Neuron (in vitro differentiated cells): ENCODE measurements at regions not wholly inside any gene's neighbourhood (a gene's known extent, or its start where the extent isn't known, plus 50 kb on each side); places are given as distances from the start of the nearest gene placed in this dataset.

ENCODE experiments used
- H2AFZ ChIP-seq: one replicate; pipeline ENCODE4 v1.6.1; 2013; ENCODE audit warnings: low read depth, mild to moderate bottlenecking, inconsistent platforms, low read length, moderate library complexity
- H3K27me3 ChIP-seq: one replicate; pipeline ENCODE4 v1.6.1; 2013; ENCODE audit warnings: low read length; ENCODE audit not compliant: insufficient read depth
- H3K36me3 ChIP-seq: one replicate; pipeline ENCODE4 v1.6.1; 2013; ENCODE audit warnings: low read length; ENCODE audit not compliant: insufficient read depth
- H3K4me1 ChIP-seq: one replicate; pipeline ENCODE4 v1.6.1; 2013; ENCODE audit warnings: low read length; ENCODE audit not compliant: insufficient read depth
- H3K4me3 ChIP-seq: 2 replicates; pipeline ENCODE4 v1.5.1; 2013; ENCODE audit warnings: mild to moderate bottlenecking, low read length, moderate library complexity
- H3K9me3 ChIP-seq: one replicate; pipeline ENCODE4 v1.6.1; 2013; ENCODE audit warnings: low read length

GRCh38 chr5:112647428-112647827 is 90.3 kb upstream of the APC start:
- no peaks in the 10 kb centered on the region for H3K27me3 ChIP-seq
- no peaks in the 10 kb centered on the region for H3K9me3 ChIP-seq
- no peaks in the 10 kb centered on the region for H3K36me3 ChIP-seq
- H2AFZ ChIP-seq = no peak overlapping the region
- H3K4me3 ChIP-seq = no peak overlapping the region
- no peaks in the 10 kb centered on the region for H3K4me1 ChIP-seq

DNA sequence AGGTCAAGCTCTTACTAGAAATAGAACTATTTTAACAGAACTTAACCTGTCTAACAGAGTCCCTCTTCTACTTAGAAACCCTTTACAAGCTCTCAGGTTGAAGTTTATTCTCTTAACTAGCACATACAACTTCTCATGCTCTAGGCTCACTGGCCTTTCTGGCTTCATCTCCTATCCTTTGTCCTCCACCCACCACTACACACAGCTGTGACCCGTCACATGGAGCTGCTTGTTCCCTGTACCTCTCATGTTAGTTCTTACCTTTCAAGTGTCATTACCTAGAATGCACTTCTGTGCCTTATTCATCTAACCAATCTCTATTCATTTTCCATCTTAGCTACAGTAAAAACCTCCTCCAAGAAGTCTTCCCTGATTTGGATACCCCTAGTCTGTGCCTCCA is 89.4 kb upstream of the APC start:
- no peaks in the 10 kb centered on the region for H3K4me1 ChIP-seq
- no peak overlapping the region for H2AFZ ChIP-seq
- H3K27me3 ChIP-seq = no peaks in the 10 kb centered on the region
- no peak overlapping the region for H3K4me3 ChIP-seq
- no peaks in the 10 kb centered on the region for H3K36me3 ChIP-seq
- H3K9me3 ChIP-seq = no peaks in the 10 kb centered on the region

GRCh38 chr5:112649882-112650281 is 87.8 kb upstream of the APC start:
- Histone ChIP-seq H2AFZ (no peak overlapping the region), H3K27me3 (no peaks in the 10 kb centered on the region), H3K36me3 (no peaks in the 10 kb centered on the region), H3K4me3 (no peak overlapping the region), H3K9me3 (no peaks in the 10 kb centered on the region), H3K4me1 (no peaks in the 10 kb centered on the region)

GRCh38 chr5:112653638-112654205 is 84.0 kb upstream of the APC start:
- Histone ChIP-seq H3K9me3 (no peaks in the 10 kb centered on the region), H3K36me3 (no peaks in the 10 kb centered on the region), H3K4me3 (no peak overlapping the region), H3K27me3 (no peaks in the 10 kb centered on the region), H2AFZ (no peak overlapping the region), H3K4me1 (no peaks in the 10 kb centered on the region)

GRCh38 chr5:112655513-112655912 is 82.2 kb upstream of the APC start:
- no peaks in the 10 kb centered on the region for H3K27me3 ChIP-seq
- no peaks in the 10 kb centered on the region for H3K4me1 ChIP-seq
- H3K9me3 ChIP-seq = peaks cover 5% of the 10 kb centered on the region
- H2AFZ ChIP-seq = no peak overlapping the region
- no peak overlapping the region for H3K4me3 ChIP-seq
- H3K36me3 ChIP-seq = no peaks in the 10 kb centered on the region

DNA sequence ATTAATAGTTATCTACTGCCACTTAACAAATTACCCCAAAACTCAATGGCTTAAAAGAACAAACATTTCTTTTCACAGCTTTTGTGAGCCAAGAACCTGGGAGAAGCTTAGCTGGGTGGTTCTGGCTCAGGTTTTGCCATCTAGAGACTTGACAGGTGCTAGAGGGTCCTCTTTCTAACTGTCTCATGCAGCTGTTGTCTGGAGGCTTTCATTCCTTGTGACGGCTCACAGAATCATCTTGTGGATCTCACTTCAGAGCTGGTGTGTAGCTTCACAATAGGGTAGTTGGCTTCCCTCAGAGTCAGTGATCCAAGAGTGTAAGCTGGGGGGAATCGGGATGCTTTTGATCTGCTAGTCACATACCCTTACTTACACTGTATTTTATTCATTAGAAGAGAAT is 81.2 kb upstream of the APC start:
- Histone ChIP-seq H3K4me1 (no peaks in the 10 kb centered on the region), H2AFZ (no peak overlapping the region), H3K36me3 (no peaks in the 10 kb centered on the region), H3K27me3 (no peaks in the 10 kb centered on the region), H3K4me3 (no peak overlapping the region), H3K9me3 (peaks cover 5% of the 10 kb centered on the region)

GRCh38 chr5:112657804-112658203 is 79.9 kb upstream of the APC start:
- H3K36me3 ChIP-seq = no peaks in the 10 kb centered on the region
- peaks cover 5% of the 10 kb centered on the region for H3K9me3 ChIP-seq
- no peak overlapping the region for H2AFZ ChIP-seq
- no peak overlapping the region for H3K4me3 ChIP-seq
- no peaks in the 10 kb centered on the region for H3K4me1 ChIP-seq
- H3K27me3 ChIP-seq = no peaks in the 10 kb centered on the region

DNA sequence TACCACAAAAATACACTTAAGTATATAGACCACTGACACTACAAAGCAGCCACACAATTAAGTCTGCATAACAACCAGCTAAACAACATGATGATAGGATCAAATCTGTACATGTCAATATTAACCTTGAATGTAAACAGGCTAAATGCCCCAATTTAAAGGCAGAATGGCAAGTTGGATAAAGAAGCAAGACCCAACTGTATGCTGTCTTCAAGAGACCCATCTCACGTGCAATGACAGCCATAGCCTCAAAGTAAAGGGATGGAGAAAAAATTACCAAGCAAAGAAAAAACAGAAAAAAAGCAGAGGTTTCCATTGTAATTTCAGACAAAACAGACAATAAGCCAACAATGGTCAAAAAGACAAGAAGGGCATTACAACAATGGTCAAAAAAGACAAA is 77.3 kb upstream of the APC start:
- Histone ChIP-seq H3K36me3 (no peaks in the 10 kb centered on the region), H3K4me1 (no peaks in the 10 kb centered on the region), H3K4me3 (no peak overlapping the region), H3K9me3 (peaks cover 5% of the 10 kb centered on the region), H2AFZ (no peak overlapping the region), H3K27me3 (no peaks in the 10 kb centered on the region)

DNA sequence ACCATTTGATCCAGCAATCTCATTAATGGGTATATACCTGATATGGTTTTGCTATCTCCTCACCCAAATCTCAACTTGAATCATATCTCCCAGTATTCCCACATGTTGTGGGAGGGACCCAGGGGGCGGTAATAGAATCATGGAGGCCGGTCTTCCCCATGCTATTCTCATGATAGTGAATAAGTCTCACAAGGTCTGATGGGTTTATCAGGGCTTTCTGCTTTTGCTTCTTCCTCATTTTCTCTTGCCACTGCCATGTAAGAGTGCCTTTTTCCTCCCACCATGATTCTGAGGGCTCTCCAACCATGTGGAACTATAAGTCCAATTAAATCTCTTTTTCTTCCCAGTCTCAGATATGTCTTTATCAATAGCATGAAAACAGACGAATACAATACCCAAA is 74.5 kb upstream of the APC start:
- Histone ChIP-seq H2AFZ (no peak overlapping the region), H3K36me3 (no peaks in the 10 kb centered on the region), H3K27me3 (no peaks in the 10 kb centered on the region)

DNA sequence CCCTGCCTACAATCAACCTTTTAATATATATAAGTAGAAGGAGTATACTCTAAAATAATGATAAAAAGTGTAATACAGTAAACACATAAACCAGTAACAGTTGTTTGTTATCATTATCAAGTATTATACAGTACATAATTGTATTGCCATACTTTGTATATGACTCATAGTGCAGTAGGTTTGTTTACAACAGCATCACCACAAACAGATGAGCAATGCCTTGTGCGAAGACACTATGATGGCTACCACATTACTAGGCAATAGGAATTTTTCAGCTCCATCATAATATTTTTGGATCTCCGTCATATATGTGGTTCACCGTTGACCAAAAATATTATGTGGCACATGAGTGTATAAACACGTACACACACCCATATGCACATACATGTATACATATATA is 69.7 kb upstream of the APC start:
- no peak overlapping the region for H2AFZ ChIP-seq
- no peak overlapping the region for H3K4me3 ChIP-seq
- no peaks in the 10 kb centered on the region for H3K27me3 ChIP-seq
- no peaks in the 10 kb centered on the region for H3K9me3 ChIP-seq
- peaks cover 5% of the 10 kb centered on the region for H3K4me1 ChIP-seq
- no peaks in the 10 kb centered on the region for H3K36me3 ChIP-seq

More for the DNA sequence above, 74.5 kb upstream of the APC start:
- Histone ChIP-seq H3K4me3 (no peak overlapping the region), H3K4me1 (no peaks in the 10 kb centered on the region), H3K9me3 (peaks cover 5% of the 10 kb centered on the region)

DNA sequence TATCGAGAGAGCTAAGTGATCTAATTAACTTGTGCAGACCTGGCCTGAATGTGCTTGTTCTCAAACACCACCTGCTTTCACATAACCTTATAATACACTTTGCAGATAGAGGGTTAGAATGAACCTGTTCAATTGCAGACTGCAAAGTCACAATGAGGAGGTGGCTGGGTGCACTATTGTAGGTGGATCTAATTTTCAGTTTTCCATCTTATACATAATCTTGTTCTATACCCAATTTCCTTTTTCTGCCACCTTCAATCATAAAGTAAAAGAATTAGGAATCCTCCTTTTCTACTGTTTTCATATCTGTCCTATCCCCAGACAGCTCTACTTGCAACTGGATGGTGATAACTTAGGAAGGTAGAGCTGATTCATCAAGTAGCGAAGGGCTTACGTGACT is 68.8 kb upstream of the APC start:
- Histone ChIP-seq H2AFZ (peak overlapping the region; percentile 43), H3K27me3 (no peaks in the 10 kb centered on the region), H3K36me3 (no peaks in the 10 kb centered on the region), H3K4me3 (no peak overlapping the region), H3K4me1 (peaks cover 5% of the 10 kb centered on the region), H3K9me3 (no peaks in the 10 kb centered on the region)

GRCh38 chr5:112669328-112669963 is 68.2 kb upstream of the APC start:
- no peaks in the 10 kb centered on the region for H3K36me3 ChIP-seq

DNA sequence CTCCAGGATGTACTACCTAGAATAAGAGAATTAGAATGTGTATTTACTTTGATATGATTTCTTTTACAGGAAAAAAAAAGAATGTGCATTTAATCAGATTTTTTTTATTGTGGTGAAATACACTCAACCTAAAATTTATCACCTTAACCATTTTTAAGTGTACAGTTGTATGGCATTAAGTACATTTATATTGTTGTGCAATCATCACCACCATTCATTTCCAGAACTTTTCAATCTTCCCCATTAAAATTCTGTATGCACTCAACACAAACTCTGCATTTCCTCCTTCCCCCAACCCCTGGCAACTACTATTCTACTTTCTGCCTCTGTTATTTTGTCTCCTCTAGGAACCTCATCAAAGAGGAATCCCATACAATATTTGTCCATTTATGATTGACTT is 66.0 kb upstream of the APC start:
- Histone ChIP-seq H3K36me3 (no peaks in the 10 kb centered on the region), H2AFZ (no peak overlapping the region), H3K9me3 (no peaks in the 10 kb centered on the region), H3K27me3 (no peaks in the 10 kb centered on the region), H3K4me1 (peaks cover 5% of the 10 kb centered on the region), H3K4me3 (no peak overlapping the region)

More at GRCh38 chr5:112669328-112669963, 68.2 kb upstream of the APC start:
- peak overlapping the region; percentile 43 for H2AFZ ChIP-seq
- H3K9me3 ChIP-seq = no peaks in the 10 kb centered on the region
- H3K27me3 ChIP-seq = no peaks in the 10 kb centered on the region
- peaks cover 5% of the 10 kb centered on the region for H3K4me1 ChIP-seq
- H3K4me3 ChIP-seq = no peak overlapping the region

GRCh38 chr5:112681481-112681908 is 56.2 kb upstream of the APC start:
- Histone ChIP-seq H3K9me3 (peaks cover 2% of the 10 kb centered on the region), H3K36me3 (no peaks in the 10 kb centered on the region), H3K27me3 (no peaks in the 10 kb centered on the region), H3K4me3 (no peak overlapping the region), H2AFZ (no peak overlapping the region), H3K4me1 (peaks cover 13% of the 10 kb centered on the region)
